Stimulated activated CD4-positive, alpha-beta T cell treated with anti-CD3 and anti-CD28 coated beads, Interleukin-1b, Interleukin-23, amount 100 ng/mL, for 1 hour (primary cell): ENCODE measurements at regions not wholly inside any gene's neighbourhood (a gene's known extent, or its start where the extent isn't known, plus 50 kb on each side); places are given as distances from the start of the nearest gene placed in this dataset.

Experiments used
- DNase-seq, 2 donors: peaks; one replicate each; pipeline ENCODE4 v3.0.0-alpha.2; 2020; ENCODE audit warnings: low read depth in 2 of 2

- DNase-seq: no peak
Measured at GRCh38 chr18:47480166-47480565, 228.7 kb upstream of the SKOR2 start.

GRCh38 chr18:47471784-47472183 is 220.3 kb upstream of the SKOR2 start:
- DNase-seq: no peak

GRCh38 chr18:47470941-47471340 is 219.5 kb upstream of the SKOR2 start:
- no peak for DNase-seq

GRCh38 chr18:47469576-47469975 is 218.1 kb upstream of the SKOR2 start:
- no peak for DNase-seq

GRCh38 chr18:47461977-47462376 is 210.5 kb upstream of the SKOR2 start:
- no peak for DNase-seq

- no peak for DNase-seq
Measured at GRCh38 chr18:47461406-47461948, 210.0 kb upstream of the SKOR2 start.

GRCh38 chr18:47458483-47458882 is 207.0 kb upstream of the SKOR2 start:
- no peak for DNase-seq

GRCh38 chr18:47457614-47458013 is 206.2 kb upstream of the SKOR2 start:
- no peak for DNase-seq

- no peak for DNase-seq
Measured at GRCh38 chr18:47453038-47453437, 201.6 kb upstream of the SKOR2 start.

GRCh38 chr18:47448956-47449355 is 197.5 kb upstream of the SKOR2 start:
- no peak for DNase-seq

GRCh38 chr18:47441914-47442313 is 190.5 kb upstream of the SKOR2 start:
- DNase-seq: no peak

GRCh38 chr18:47438001-47438400 is 186.5 kb upstream of the SKOR2 start:
- DNase-seq: no peak

GRCh38 chr18:47436871-47437270 is 185.4 kb upstream of the SKOR2 start:
- no peak for DNase-seq

GRCh38 chr18:47434214-47434746 is 182.8 kb upstream of the SKOR2 start:
- no peak for DNase-seq

- DNase-seq: no peak
Measured at GRCh38 chr18:47427923-47428637, 176.6 kb upstream of the SKOR2 start.

GRCh38 chr18:47427072-47427471 is 175.6 kb upstream of the SKOR2 start:
- DNase-seq: no peak

- DNase-seq: no peak
Measured at GRCh38 chr18:47425365-47425764, 173.9 kb upstream of the SKOR2 start.

GRCh38 chr18:47422524-47422923 is 171.1 kb upstream of the SKOR2 start:
- no peak for DNase-seq

GRCh38 chr18:47420130-47420529 is 168.7 kb upstream of the SKOR2 start:
- DNase-seq: no peak

- no peak for DNase-seq
Measured at GRCh38 chr18:47418746-47419145, 167.3 kb upstream of the SKOR2 start.

GRCh38 chr18:47417807-47418206 is 166.3 kb upstream of the SKOR2 start:
- no peak for DNase-seq

GRCh38 chr18:47415881-47416280 is 164.4 kb upstream of the SKOR2 start:
- no peak for DNase-seq

GRCh38 chr18:47413327-47413726 is 161.9 kb upstream of the SKOR2 start:
- no peak for DNase-seq

- DNase-seq: no peak
Measured at GRCh38 chr18:47412924-47413323, 161.5 kb upstream of the SKOR2 start.
